Ishikawa (cell line): ENCODE measurements at regions not wholly inside any gene's neighbourhood (a gene's known extent, or its start where the extent isn't known, plus 50 kb on each side); places are given as distances from the start of the nearest gene placed in this dataset.

Experiments used
- FOXM1 ChIP-seq: IDR thresholded peaks from 2 replicates; pipeline ENCODE4 v1.6.1; 2012; ENCODE audit warnings: low read depth, borderline replicate concordance
- RAD21 ChIP-seq: IDR thresholded peaks from 2 replicates; pipeline ENCODE4 v1.6.1; 2012; ENCODE audit warnings: low read depth

DNA sequence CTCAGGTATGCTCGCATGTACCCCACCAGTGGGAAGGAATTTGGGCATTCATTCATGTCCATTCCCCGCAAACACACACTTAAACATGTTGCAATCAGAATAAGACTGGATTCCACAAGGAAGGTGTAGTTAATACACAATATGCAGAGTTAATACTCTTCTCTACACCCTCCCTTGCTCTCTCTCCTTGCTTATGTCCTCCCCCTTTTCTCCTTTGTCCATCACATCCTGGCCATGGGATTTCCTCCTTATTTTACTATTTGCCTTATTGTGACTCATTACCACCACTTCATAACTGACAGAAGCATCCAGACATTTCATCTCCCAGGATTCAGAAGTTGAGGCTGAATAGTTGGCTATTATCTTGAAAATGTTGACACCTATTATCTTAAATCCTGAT lies 473.8 kb upstream of the SPHKAP start:
- TF ChIP-seq FOXM1 (no peak), RAD21 (no peak)
